GM19395 (cell line): ENCODE measurements at regions not wholly inside any gene's neighbourhood (a gene's known extent, or its start where the extent isn't known, plus 50 kb on each side); places are given as distances from the start of the nearest gene placed in this dataset.
"Not testable (repeated sequence)": the region's sequence is repeated elsewhere in the genome, so short reads cannot be mapped to it uniquely, and the experiment has no call there.

ENCODE experiments used
- ATAC-seq: cut with Tn5 transposase; IDR thresholded peaks from one replicate; pipeline ENCODE4 v1.9.1; 2021; ENCODE audit warnings: mild to moderate bottlenecking, moderate library complexity; ENCODE audit not compliant: unreplicated experiment

DNA sequence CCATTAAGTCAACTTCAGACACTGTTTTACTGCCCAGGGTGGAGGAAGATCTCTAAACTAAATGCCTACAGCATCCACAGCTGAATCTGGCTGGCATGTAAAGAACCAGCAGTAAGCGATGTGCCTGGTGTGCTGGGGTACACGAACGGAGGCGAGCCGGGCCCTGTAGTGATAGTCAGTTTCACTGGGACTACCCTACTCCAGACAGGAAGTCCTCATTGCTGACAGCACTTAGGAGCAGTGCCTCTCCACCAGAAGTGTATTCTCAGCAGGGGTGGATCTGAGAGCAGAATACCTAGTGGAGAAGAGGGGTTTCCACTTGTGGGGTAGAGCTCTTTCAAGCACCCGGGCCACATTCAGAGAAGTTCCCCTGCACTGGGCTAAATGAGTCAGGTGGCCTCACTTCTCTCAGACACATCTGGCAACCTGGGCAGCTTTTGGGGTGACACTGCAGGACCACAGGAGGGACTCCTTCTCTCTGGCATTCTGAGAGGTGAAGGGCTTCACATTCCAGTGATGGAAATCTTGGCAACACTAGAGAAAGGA, 290.3 kb upstream of the PLGLB1 start:
- not testable (repeated sequence) for ATAC-seq

- ATAC-seq = not testable (repeated sequence)
These were observed 293.0 kb upstream of the PLGLB1 start for GRCh38 chr2:87314622-87315021.

- ATAC-seq = peak; percentile 71
These were observed 293.7 kb upstream of the PLGLB1 start for GRCh38 chr2:87315183-87315902.

DNA sequence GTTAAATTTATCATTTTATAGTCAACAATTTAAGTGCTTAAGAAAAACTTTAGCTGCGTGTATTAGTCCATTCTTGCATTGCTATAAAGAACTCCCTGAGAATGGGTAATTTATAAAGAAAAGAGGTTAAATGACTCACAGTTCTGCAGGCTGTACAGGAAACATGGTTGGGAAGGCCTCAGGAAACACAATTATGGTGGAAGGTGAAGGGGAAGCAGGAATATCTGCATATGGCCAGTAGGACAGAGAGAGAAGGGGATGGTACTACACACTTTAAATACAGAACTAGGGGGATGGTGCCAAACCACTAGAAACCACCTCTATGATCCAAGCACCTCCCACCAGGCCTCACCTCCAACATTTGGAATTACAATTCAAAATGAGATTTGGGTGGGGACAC, 295.5 kb upstream of the PLGLB1 start:
- ATAC-seq = not testable (repeated sequence)

- not testable (repeated sequence) for ATAC-seq
These were observed 297.3 kb upstream of the PLGLB1 start for GRCh38 chr2:87318814-87319491.

DNA sequence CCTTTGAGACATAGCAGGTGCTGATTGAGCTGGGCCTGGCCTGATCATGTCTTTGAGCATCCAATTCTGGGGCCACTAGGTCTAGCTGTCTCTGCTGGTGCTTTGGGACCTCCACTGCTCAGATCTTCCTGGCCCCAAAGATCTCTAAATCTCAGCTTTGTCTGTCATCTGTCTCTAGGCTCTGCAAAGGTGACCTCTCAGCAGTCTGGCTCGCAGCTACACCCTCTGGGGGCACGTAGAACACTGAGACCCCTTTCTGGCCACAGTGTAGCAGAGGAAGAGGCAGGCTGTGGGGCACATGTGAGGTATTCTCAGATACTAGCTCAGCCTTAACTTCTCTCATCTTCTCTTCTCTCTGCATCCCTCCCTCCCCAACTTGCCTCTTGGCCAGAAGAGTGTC, 298.1 kb upstream of the PLGLB1 start:
- not testable (repeated sequence) for ATAC-seq

- not testable (repeated sequence) for ATAC-seq
These were observed 299.6 kb upstream of the PLGLB1 start for GRCh38 chr2:87321201-87321600.

GRCh38 chr2:87324335-87325041, 302.8 kb upstream of the PLGLB1 start:
- not testable (repeated sequence) for ATAC-seq

- ATAC-seq = not testable (repeated sequence)
These were observed 303.6 kb upstream of the PLGLB1 start for GRCh38 chr2:87325042-87325910.

DNA sequence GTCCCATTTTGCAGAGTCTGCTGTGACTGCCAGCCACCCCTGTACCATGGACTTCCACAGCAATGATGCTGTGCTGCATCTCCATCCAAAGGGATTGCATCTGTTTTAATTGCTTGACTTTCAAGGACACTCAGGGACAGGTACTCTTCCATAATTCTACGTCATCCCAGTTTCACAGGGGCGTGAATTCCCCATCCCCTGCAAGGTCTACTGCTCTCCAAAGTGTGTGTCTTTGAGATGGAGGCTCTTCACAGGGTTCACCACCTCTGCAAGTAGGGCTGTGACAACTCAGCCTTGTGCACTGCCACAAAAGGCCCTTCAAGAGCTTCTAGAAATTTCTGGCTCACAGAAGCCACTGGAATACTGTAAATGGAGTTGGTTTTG, 304.3 kb upstream of the PLGLB1 start:
- ATAC-seq = not testable (repeated sequence)

- ATAC-seq = not testable (repeated sequence)
These were observed 305.1 kb upstream of the PLGLB1 start for GRCh38 chr2:87326754-87327153.

DNA sequence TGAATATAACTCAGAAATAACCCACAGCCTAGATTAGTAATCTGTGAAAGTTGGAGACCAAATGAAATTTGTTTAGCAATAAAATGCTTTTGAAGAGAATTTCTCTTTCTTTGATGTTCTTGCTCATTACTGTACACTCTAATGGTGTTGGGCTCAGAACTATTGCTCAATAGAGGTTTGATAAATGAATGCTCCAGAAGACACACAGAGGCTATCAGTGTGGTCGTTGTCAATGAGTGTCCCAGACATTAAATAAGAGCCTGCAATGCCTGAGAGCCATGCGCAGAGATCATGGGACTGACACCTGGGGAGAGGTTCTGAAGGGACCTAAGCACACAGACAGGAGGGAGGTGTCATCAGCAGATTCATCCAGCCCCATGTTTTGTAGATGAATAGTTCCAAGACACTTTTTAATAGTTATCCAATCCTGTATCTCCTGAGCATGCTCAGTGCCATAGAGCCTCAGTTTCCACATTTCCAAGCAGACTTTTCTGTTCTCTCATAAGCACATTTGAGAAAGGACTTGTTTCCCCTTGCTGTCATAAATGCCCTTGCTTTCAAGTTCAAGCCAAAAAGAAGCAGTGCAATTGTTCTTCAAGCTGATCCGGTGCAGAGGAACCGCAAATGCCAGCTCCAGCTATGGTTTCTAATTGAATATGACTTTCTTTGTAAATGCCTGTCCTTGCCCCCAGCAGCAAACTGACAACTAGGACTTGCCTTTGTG, 306.2 kb upstream of the PLGLB1 start:
- ATAC-seq = not testable (repeated sequence)

- not testable (repeated sequence) for ATAC-seq
These were observed 307.9 kb upstream of the PLGLB1 start for GRCh38 chr2:87329529-87329928.

DNA sequence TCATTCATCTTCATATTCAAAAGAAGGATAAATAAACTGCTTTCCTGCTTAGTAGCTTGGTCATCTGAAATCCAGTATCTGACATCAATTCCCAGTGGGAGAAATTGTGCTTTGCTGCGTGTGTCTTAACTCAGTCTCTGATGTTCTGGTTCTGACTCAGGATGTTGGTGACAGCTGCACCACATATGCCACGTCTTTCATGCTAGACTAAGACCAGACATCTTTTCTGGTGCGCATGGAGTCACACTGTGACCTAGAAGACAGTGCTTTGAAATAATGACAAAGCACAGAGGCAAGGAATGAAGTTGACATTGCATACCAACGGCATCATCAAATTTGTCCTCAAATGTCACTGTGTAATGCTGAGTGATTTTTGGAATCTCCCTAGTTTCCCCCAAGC, 308.8 kb upstream of the PLGLB1 start:
- ATAC-seq = not testable (repeated sequence)

DNA sequence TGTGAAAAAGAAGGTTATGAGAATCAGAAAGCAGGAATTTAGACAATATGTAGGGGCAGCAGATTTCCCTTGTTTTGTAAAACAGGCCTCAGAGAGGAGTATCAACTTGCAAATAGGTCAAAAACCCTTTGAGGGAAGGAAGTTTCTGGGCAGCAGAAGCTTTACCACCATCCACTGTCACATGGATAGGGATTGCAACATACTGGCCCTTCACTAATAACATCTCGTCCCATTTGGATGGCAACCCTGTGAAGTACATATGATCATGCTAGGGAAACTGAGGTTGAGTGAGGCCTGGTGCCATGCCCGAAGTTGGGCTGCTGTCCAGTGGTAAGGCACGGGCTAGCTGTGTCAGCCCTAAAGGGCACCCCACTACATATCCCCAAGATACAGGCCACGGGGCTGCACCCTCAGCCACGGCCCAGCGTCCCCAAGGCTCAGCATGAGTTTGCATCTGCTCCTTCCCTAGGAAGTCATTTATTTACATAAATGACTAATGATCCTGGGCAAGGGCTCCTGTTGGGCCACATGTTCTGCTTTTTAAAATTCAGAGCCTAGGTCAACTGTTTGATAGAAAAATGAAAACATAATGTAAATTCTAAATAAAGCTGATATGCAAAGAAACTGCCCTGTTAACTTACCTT, 310.4 kb upstream of the PLGLB1 start:
- not testable (repeated sequence) for ATAC-seq

- not testable (repeated sequence) for ATAC-seq
These were observed 313.2 kb upstream of the PLGLB1 start for GRCh38 chr2:87334888-87335287.

GRCh38 chr2:87338998-87339397, 317.4 kb upstream of the PLGLB1 start:
- not testable (repeated sequence) for ATAC-seq

- not testable (repeated sequence) for ATAC-seq
These were observed 320.0 kb upstream of the PLGLB1 start for GRCh38 chr2:87341601-87342014.

DNA sequence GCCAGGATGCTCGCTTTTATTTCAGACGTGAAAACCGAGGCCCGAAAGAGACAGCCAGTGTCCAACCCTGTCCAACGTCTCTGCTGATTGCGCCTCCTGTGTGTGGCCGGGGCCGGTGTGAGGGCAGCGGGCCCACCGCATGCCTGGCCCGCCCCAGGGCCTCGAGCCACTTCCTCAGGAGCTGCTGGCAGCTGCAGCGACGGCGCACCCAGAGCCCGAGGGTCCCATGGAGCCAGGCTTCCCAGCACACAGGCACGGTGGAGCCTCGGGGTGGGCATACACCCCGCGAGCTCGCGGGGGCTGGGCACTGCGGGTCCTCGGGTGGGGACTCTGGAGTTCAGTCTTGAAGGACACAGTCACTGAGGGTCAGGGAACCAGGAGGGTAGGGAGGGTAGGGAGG, 320.5 kb upstream of the PLGLB1 start:
- not testable (repeated sequence) for ATAC-seq
